ENCODE measurements at regions not wholly inside any gene's neighbourhood (a gene's known extent, or its start where the extent isn't known, plus 50 kb on each side); places are given as distances from the start of the nearest gene placed in this dataset.

GRCh38 chr11:109996060-109996459, 97.1 kb upstream of the ZC3H12C start:
- TF ChIP-seq CTCF (optimal IDR thresholded peaks at IDR 0.05 in 1 of 3, IDR thresholded peaks at IDR 0.05 in 1 of 3, conservative IDR thresholded peaks at IDR 0.05 in 1 of 3; ENCODE audit: extremely low read depth in 1 of 3, insufficient read depth in 2 of 3, low read length in 3 of 3) (no peak), EZH2 (IDR thresholded peaks at IDR 0.05; ENCODE audit: low read length) (no peak)
